ENCODE measurements at regions not wholly inside any gene's neighbourhood (a gene's known extent, or its start where the extent isn't known, plus 50 kb on each side); places are given as distances from the start of the nearest gene placed in this dataset.

- DNase-seq: no peak
Measured at GRCh38 chr5:88394536-88395175, 126.0 kb upstream of the TMEM161B start.

GRCh38 chr5:88393716-88394535 is 125.3 kb upstream of the TMEM161B start:
- DNase-seq: no peak

DNA sequence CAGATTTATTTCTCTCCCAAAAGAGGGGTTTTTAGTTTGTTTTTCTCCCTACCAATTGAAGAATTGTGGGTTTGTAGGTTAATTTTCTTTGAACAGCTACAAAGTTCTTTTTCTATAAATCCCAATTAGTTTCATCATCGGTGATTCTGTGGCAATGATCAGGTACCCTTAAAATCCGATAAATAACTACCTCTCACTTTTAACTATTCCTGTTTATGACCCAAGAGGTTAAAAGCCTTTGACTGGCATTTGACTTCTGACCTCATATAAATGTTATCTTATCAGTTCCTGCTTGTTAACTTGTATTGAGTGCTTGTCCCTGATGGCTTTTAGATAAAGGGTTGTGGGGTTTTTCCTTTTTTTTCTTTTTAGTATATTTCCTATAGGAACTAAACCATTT is 124.4 kb upstream of the TMEM161B start:
- DNase-seq: no peak

GRCh38 chr5:88391991-88392390 is 123.3 kb upstream of the TMEM161B start:
- DNase-seq: no peak

DNA sequence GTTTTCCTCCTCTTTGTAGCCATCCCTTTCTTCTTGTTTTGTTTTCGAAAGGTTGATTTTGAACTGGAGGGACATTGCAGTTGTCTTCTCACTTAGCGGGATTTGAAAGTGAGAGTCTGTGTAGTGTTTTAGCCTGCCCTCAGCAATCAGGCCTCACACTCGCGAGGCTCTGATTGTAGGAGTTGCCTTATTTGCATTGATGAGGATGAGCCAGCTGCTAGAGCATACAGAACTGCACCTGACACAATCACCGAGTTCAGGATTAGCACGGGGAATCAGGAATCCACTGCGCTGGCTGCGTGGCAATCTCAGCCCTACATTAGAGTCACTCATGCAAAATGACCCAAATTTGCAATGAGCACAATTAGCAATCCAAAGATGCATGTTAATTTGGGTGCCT is 122.5 kb upstream of the TMEM161B start:
- no peak for DNase-seq

DNA sequence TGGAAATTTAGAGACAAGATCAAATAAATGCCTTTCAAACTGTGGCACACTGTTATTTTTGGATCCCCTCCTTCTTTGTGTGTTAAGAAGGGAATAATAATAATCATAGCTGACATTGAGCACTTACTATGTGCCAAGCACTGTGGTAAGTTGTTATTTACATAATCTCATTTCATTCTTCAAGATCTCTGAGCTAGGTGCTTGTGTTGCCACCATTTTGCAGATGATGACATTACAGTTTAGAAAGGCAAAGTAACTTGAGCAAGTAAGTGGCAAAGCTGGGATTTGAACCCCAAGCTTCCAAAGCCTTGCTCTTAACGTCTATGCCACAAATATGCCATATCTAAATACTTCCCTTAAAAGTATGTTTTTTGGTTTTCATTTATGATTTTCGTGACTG is 121.8 kb upstream of the TMEM161B start:
- no peak for DNase-seq

GRCh38 chr5:88390096-88390441 is 121.4 kb upstream of the TMEM161B start:
- no peak for DNase-seq

GRCh38 chr5:88389338-88390095 is 120.9 kb upstream of the TMEM161B start:
- DNase-seq: no peak

DNA sequence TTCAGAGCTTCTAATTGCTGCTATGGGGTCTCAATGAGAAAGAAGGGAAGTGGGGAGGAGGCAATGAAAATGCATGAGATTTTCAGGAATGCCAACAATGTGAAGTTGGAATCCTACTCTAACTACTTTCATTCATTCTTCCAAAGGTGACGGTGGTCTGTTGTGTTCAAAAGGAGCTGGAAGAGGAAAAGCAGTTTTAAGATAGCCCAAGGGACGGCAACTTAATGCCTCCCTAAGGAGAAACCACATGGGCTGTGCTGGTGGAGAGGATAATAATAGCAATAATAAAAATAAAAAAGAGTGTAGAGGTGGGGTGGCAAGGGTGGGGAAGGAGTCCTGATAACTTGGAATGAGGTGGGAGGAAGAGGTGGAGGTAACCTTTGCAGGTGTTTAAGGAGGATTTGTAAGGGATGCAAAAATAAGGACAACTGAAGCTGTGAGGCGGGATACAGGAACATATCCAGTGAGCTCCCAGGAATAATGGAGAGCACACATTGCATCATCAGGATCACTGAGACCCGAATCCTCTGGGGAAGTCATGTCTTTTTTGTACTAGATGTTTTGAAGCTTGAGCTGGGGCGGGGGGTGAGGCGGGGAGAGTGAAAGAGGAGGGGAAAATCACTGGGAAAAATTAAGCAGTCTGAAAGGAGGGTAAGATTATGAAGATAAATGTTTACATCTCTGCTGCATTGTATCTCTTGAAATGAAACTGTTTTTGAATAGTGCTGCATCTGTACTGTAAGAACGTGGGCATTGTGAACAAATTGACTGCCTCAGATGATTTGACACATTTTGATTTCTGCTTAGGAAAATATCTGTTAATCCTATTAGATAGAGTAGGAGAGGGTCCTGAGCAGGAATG is 120.1 kb upstream of the TMEM161B start:
- DNase-seq: no peak

- DNase-seq: no peak
Measured at GRCh38 chr5:88384886-88385285, 116.2 kb upstream of the TMEM161B start.

DNA sequence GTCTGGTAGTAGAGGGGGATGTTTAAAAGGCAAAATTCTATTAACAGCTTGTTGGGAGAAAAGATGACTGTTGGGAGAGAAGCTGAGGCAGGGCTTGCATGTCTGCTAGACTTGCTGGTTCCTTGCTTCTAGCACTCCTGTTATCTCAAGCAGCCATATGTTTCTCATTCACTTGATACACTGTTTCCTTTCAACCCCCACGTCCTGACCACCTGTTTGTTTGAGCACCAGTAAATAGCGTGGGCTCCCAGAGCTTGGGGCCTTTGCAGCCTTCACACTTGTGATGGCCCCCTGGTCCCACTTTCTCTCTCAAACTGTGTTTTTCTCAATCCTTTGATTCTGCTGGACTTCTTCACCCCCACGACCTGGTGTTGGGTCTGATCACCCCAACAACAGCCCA is 111.7 kb upstream of the TMEM161B start:
- no peak for DNase-seq

- no peak for DNase-seq
Measured at GRCh38 chr5:88377705-88378656, 109.3 kb upstream of the TMEM161B start.

GRCh38 chr5:88377240-88377639 is 108.6 kb upstream of the TMEM161B start:
- DNase-seq: no peak

DNA sequence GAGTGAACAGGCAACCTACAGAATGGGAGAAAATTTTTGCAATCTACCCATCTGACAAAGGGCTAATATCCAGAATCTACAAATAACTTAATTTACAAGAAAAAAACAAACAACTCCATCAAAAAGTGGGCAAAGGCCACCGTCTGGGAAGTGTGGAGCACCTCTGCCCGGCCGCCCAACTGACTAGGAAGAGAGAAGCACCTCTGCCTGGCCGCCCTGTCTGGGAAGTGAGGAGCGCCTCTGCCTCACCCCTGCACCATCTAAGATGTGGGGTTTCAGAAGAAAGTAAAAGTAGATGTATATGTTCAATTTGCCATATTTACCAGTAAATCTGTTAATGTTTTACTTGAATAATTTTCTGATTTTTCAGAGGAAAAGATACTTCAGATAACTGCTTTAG is 108.1 kb upstream of the TMEM161B start:
- DNase-seq: no peak

DNA sequence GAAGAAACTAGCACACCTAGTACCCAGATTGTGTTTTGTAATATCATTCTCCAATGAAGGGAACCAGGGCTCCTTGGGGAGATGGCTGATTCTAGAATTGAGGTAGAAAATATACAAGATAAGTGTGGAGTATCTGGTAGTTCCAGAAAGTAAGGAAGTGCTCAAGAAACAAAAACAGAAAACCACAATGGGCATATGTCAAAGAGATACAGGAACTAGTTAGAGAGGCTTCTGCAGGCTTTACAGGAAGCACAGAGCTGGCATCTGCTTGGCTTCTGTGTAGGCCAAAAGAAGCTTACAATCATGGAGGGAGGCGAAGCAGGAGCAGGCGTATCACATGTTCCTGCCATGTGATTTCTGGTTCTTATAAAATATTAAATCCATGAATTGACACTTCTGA is 105.7 kb upstream of the TMEM161B start:
- no peak for DNase-seq

DNA sequence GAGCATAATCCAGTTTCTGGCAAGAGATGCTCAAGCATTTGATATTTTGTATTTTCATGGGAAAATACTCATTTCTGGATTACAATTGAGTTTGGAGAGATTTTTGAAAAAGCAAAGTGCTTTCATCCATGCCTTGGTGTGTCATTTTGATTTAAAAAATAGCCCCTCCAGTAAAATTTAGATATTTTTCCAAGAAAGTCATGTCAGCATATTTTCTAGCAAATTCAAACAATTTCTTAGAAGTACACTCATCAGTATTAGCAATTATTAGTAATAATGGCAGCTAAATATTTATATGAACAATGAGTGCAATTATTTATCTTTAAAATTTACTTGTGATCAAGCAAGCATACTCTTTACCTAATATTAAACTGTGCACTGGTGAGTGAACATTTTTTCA is 102.2 kb upstream of the TMEM161B start:
- no peak for DNase-seq

DNA sequence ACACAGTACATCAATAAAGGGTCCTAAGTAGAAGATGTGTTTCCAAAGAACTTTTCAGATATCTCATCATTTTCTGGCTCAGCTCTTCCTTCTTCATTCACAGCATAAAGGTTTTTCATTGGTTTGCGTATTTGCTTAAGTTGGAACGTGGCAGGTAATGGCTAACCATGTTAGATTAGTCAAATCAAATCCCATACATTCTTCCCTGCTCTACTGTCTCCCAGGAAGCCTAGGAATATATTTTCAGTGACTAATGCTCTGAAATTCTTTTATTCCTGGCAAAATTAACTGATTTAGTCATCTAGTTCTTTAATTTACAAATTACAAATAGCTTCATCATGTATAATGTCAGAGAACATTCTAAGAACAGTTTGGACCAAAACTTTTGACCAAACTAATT is 99.6 kb upstream of the TMEM161B start:
- no peak for DNase-seq

DNA sequence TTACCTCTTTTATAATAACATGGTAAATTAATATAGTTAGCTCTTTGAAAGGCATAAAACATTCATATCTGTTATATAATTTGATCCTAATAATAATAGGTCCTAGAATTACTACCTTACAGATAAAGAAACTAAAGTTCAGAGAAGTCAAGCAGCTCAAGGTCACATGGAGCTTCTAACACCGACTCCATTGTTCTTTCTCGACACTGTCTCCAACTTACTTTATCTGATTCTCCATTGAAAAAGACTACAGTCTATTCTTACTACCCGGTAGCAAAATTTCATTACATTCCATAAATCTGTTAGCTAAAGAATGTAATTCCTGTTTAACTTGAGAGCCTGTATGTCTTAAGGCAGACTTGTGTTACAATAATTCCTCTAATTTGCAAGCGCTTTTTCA is 96.3 kb upstream of the TMEM161B start:
- no peak for DNase-seq

GRCh38 chr5:88355490-88356050 is 86.9 kb upstream of the TMEM161B start:
- no peak for DNase-seq

- DNase-seq: no peak
Measured at GRCh38 chr5:88325868-88326267, 57.2 kb upstream of the TMEM161B start.

DNA sequence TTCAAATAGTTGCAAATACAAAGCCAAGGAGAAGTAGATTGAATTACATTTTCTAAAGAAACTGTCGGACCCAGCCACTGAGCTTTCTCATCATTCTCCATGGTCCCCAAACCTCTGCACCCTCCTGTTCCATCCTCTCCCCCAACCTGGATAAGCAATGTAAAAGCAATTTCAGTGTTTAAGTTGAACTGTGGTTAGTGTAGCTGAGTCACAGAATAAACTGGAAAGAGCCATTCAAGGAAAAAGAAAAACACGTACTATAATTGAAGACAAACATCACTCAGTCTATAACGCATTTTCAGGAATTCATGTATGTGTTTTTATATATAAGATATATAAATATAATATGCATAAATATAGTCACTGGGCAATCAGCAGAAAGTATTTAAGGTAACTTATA is 54.1 kb upstream of the TMEM161B start:
- DNase-seq: no peak

Data from stimulated activated CD4-positive, alpha-beta T cell treated with anti-CD3 and anti-CD28 coated beads, Interleukin-4, amount 100 ng/mL, for 4 hours (primary cell).